HEK293T (cell line): ENCODE measurements at regions not wholly inside any gene's neighbourhood (a gene's known extent, or its start where the extent isn't known, plus 50 kb on each side); places are given as distances from the start of the nearest gene placed in this dataset.
"Not testable (repeated sequence)": the region's sequence is repeated elsewhere in the genome, so short reads cannot be mapped to it uniquely, and the experiment has no call there.

Experiments
- CTCF ChIA-PET: fragments of 350-600 bp; formaldehyde crosslinking; extraction: SDS; loops from one replicate; lab custom pipeline; 2021; ENCODE audit warnings: antibody characterized with exemption, inconsistent platforms; lab: Yijun Ruan, JAX
- POLR2A ChIA-PET: fragments of 350-600 bp; formaldehyde crosslinking; extraction: SDS; loops from one replicate; lab custom pipeline; 2020; ENCODE audit warnings: antibody characterized with exemption, inconsistent platforms; lab: Yijun Ruan, JAX
- DNase-seq: peaks from one replicate; pipeline ENCODE4 v3.0.0; 2012; ENCODE audit warnings: mixed read lengths; ENCODE audit errors: extremely low spot score
- ARNT ChIP-seq: fragments of 450-650 bp; IDR thresholded peaks from 2 replicates; pipeline ENCODE4 v1.6.1; 2017; ENCODE audit warnings: mild to moderate bottlenecking
- BHLHE40 ChIP-seq: fragments of 450-650 bp; IDR thresholded peaks from 2 replicates; pipeline ENCODE4 v1.6.1; 2016; ENCODE audit warnings: mild to moderate bottlenecking, moderate library complexity, borderline replicate concordance
- CTBP1 ChIP-seq: fragments of 450-650 bp; IDR thresholded peaks from 2 replicates; pipeline ENCODE4 v1.6.1; 2016; ENCODE audit warnings: borderline replicate concordance
- ELF4 ChIP-seq: fragments of 450-650 bp; IDR thresholded peaks from 2 replicates; pipeline ENCODE4 v1.6.1; 2017; ENCODE audit warnings: antibody characterized with exemption
- FOXA1 ChIP-seq: fragments of 450-650 bp; IDR thresholded peaks from 2 replicates; pipeline ENCODE4 v1.6.1; 2016; ENCODE audit warnings: mild to moderate bottlenecking
- FOXK2 ChIP-seq: fragments of 450-650 bp; IDR thresholded peaks from 2 replicates; pipeline ENCODE4 v1.6.1; 2016; ENCODE audit warnings: mild to moderate bottlenecking
- FOXM1 ChIP-seq: fragments of 450-650 bp; IDR thresholded peaks from 2 replicates; pipeline ENCODE4 v1.6.1; 2017; ENCODE audit warnings: mild to moderate bottlenecking, borderline replicate concordance
- HDGF ChIP-seq: fragments of 450-650 bp; IDR thresholded peaks from 2 replicates; pipeline ENCODE4 v1.6.1; 2017; ENCODE audit warnings: antibody characterized with exemption, borderline replicate concordance
- L3MBTL2 ChIP-seq: fragments of 450-650 bp; conservative IDR thresholded peaks from 2 replicates; pipeline ENCODE4 v1.6.1; 2016; ENCODE audit warnings: mild to moderate bottlenecking
- LEF1 ChIP-seq: fragments of 450-650 bp; IDR thresholded peaks from 2 replicates; pipeline ENCODE4 v1.6.1; 2017; ENCODE audit warnings: mild to moderate bottlenecking, borderline replicate concordance
- NFRKB ChIP-seq: fragments of 450-650 bp; IDR thresholded peaks from 2 replicates; pipeline ENCODE4 v1.6.1; 2016; ENCODE audit warnings: mild to moderate bottlenecking, moderate library complexity
- SP1 ChIP-seq: fragments of 450-650 bp; IDR thresholded peaks from 2 replicates; pipeline ENCODE4 v1.6.1; 2017
- SUZ12 ChIP-seq: fragments of 450-650 bp; IDR thresholded peaks from 2 replicates; pipeline ENCODE4 v1.6.1; 2016; ENCODE audit warnings: mild to moderate bottlenecking
- TARDBP ChIP-seq: fragments of 450-650 bp; IDR thresholded peaks from 2 replicates; pipeline ENCODE4 v1.6.1; 2016
- ZNF384 ChIP-seq: fragments of 450-650 bp; IDR thresholded peaks from 2 replicates; pipeline ENCODE4 v1.6.1; 2016
- TF ChIP-seq, protein P1 (sequence below): fragments of 450-650 bp; IDR thresholded peaks from 2 replicates; pipeline ENCODE4 v1.6.1; 2016

DNA sequence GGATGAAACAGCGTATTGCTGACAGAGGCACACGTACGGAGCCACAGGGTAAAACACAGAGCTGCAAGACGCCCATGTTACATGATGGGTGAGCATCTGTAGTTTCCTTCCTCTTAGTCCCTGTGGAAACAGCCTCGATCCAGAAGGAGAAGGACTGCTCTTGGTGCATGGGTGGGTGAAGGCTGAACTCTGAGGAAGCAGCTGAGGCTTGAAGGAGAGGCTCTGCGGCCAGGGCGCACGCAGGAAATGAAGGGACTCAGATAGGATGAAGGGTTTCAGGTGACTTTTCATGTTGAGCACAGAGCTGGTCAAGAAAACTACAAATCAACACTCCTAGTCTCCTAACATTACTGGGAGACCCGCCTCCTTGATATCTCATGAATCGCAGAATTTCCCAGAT, 65.7 kb upstream of the ADA2 start:
- TF ChIP-seq TARDBP (no peak), FOXM1 (no peak), FOXA1 (no peak), NFRKB (no peak), CTBP1 (no peak), L3MBTL2 (no peak), LEF1 (no peak), SUZ12 (no peak), ZNF384 (no peak), ARNT (no peak), HDGF (no peak), ELF4 (no peak), BHLHE40 (no peak), FOXK2 (no peak), SP1 (no peak)
- TF ChIP-seq, protein P1, sequence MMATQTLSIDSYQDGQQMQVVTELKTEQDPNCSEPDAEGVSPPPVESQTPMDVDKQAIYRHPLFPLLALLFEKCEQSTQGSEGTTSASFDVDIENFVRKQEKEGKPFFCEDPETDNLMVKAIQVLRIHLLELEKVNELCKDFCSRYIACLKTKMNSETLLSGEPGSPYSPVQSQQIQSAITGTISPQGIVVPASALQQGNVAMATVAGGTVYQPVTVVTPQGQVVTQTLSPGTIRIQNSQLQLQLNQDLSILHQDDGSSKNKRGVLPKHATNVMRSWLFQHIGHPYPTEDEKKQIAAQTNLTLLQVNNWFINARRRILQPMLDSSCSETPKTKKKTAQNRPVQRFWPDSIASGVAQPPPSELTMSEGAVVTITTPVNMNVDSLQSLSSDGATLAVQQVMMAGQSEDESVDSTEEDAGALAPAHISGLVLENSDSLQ = no peak
- no peak for DNase-seq
- CTCF ChIA-PET = interaction anchor here (0.9 kb wide), 1 partner anchor 16 kb away, joined by 3 read pairs; no protein-coding TSS in a partner anchor
- POLR2A ChIA-PET = no interaction called here

DNA sequence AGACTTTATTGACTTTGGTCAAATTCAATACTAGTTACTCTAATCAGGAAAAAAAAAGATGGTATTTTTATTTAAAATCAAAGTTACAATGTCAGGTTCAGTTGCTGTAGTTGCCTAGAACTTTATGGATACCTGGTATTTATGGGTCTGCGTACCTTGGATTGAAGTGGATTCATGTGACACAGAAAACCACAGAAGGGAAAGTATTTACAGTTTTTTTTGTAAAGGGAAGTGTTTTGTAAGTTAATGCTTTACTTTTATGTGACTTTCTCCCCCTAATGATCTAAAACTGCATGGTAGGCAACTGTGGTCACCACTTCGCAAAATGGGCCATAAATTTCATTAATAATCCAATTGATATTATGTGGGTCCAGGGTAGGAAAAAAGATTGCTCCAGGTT, 65.2 kb upstream of the ADA2 start:
- POLR2A ChIA-PET = no interaction called here

DNA sequence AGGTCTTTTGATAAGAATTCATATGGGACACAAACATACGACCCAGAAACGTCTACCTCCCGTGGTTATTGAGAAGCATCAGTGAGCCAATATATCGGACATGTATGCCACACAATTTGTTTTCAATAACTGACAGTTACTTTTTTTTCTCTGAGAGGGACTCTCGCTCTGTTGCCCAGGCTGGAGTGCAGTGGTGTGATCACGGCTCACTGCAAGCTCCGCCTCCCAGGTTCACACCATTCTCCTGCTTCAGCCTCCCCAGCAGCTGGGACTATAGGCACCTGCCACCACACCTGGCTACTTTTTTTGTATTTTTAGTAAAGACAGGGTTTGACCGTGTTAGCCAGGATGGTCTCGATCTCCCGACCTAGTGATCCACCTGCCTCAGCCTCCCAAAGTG, 64.6 kb upstream of the ADA2 start:
- DNase-seq, CTCF ChIA-PET, POLR2A ChIA-PET: not testable (repeated sequence)

More for the DNA sequence above, 65.2 kb upstream of the ADA2 start:
- DNase-seq = no peak
- CTCF ChIA-PET = interaction anchor here (0.9 kb wide), 1 partner anchor 16 kb away, joined by 3 read pairs; no protein-coding TSS in a partner anchor
- no peak for TF ChIP-seq BHLHE40

DNA sequence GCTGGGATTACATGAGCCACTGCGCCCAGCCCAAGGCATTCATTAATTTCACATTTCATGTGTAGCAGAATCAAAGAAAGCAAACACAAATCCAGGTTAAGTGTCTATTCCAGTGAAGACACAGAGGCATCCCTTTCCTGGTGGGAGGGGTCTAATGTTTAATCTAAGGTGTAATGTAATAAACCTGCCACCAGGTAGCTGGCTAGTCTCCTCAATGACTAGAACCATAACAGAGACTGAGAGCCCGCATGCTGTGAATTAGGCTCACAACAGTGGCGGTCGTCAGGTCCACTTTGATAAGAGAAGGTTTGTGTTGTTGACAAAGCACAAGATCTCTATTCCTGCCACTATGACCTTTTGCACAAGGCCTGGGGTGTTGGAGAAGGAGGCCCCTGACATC, 64.2 kb upstream of the ADA2 start:
- CTCF ChIA-PET = no interaction called here
- DNase-seq = no peak
- no peak for TF ChIP-seq SUZ12
- TF ChIP-seq TARDBP = no peak
- no peak for TF ChIP-seq NFRKB
- no peak for TF ChIP-seq CTBP1
- TF ChIP-seq BHLHE40 = no peak
- TF ChIP-seq ARNT = no peak
- TF ChIP-seq FOXK2 = no peak
- no peak for TF ChIP-seq SP1
- no peak for TF ChIP-seq FOXM1
- TF ChIP-seq ELF4 = no peak
- no peak for TF ChIP-seq HDGF
- no peak for TF ChIP-seq L3MBTL2
- TF ChIP-seq, protein P1 = no peak
- POLR2A ChIA-PET = no interaction called here

DNA sequence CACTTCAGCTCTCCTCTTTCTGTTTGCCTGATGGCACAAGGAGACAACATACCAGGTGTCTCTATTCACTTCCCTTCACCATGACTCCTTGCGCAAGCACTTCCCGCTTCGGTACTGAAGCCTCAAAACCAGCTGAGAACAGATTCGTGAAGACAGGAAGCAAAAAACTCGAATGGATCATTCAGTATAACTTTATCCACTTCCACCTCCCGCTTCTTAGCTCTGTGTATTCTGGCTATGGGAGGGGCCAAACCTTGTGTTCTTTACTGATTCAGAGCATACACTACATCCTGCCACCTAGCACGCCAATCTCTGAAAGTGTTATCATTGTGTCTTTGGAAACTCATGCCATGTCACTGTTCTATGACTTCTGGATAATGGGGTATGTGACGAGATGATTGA, 62.2 kb upstream of the ADA2 start:
- ChIA-PET CTCF (interaction anchor here (0.9 kb wide), 1 partner anchor 9 kb away, joined by 12 read pairs; no protein-coding TSS in a partner anchor), POLR2A (no interaction called here)
- DNase-seq = no peak
- no peak for TF ChIP-seq SUZ12
- TF ChIP-seq FOXA1 = no peak
- no peak for TF ChIP-seq ELF4
- TF ChIP-seq, protein P1 = no peak
- TF ChIP-seq CTBP1 = no peak
- TF ChIP-seq BHLHE40 = no peak
- TF ChIP-seq NFRKB = no peak
- TF ChIP-seq TARDBP = no peak

DNA sequence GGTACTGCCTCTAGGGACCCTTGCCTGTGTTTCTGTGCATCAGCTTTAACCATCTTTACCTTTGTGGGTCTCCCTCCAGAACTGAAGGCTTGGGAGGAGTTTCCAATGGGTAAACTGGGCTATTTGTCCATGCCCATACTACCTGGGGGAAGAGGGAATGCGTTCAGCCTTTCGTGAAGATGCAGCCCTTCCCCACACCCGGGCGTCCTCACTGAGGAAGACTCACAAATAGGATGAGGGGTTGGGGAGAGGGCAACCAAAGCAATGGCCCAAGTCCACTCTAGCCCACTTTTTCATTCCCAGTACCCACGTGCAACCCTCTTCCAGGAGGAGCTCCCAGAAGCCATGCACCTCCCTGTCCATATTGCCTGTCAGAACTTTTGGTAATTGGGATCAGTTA, 61.8 kb upstream of the ADA2 start:
- TF ChIP-seq SUZ12 (no peak), NFRKB (no peak), CTBP1 (no peak), SP1 (no peak), ARNT (no peak), HDGF (no peak), BHLHE40 (no peak)
- CTCF ChIA-PET = interaction anchor here (0.9 kb wide), 1 partner anchor 9 kb away, joined by 12 read pairs; no protein-coding TSS in a partner anchor
- POLR2A ChIA-PET = no interaction called here
- DNase-seq = no peak

DNA sequence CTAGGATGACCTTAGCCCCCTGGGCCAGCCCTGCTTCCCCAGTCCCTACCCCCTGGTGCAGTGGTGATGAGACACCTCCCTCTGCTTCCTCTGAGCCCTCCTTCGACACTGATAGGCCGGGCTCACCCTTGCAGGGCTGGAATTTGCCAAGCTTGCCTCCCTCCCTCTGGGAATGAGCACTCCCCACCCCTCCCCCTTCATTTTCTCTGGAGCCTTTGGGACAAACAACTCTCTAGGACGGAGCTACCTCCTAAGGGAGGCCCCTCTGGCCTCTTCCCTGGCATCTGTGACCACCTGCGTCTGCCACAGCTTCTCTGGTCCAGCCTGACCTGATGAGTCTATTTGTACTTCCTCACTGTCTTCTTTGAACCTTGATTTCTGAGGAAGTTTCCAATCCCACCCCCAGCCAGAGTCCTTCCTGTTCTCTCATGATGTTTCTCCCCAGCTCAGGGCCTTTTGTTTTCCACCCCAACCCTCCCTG, 53.3 kb upstream of the ADA2 start:
- TF ChIP-seq FOXK2 (no peak), FOXA1 (no peak), LEF1 (no peak), SUZ12 (no peak), ARNT (no peak), SP1 (no peak), TARDBP (no peak), HDGF (no peak), ELF4 (no peak), ZNF384 (no peak), FOXM1 (no peak), L3MBTL2 (no peak), BHLHE40 (no peak), NFRKB (no peak), CTBP1 (no peak)
- TF ChIP-seq, protein P1 = no peak
- ChIA-PET CTCF (interaction anchor here (1.1 to 1.3 kb wide), 3 partner anchors 9 to 39 kb away, joined by 3 to 12 read pairs (median 4); no protein-coding TSS in a partner anchor), POLR2A (interaction anchor here (0.9 to 1.2 kb wide), 3 partner anchors 9 to 101 kb away, joined by 3 to 4 read pairs (median 4); no protein-coding TSS in a partner anchor)
- DNase-seq = no peak
